ENCODE measurements at regions not wholly inside any gene's neighbourhood (a gene's known extent, or its start where the extent isn't known, plus 50 kb on each side); places are given as distances from the start of the nearest gene placed in this dataset.

DNA sequence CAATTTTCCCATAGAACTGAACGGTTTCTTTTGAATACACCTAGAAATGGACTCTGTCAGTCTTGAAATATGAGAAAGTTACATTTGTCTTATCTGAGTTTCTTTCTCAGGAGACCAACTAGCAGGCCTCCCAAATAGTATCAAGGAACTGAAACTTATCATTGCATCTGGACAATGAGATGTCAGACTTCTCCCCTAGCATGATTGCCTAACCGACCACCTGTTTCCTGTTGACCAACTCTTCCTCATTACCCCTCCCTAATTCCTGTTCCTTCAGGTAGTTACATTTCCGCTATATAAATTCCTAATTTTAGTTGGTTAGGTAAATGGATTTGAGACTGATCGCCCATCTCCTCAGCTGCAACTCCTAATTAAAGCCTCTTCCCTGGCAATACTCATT lies 1587.3 kb downstream of the NCAM2 start:
- no peak for TF ChIP-seq YY1 (IDR thresholded peaks at IDR 0.05; ENCODE audit: insufficient read depth, insufficient read length)
- no peak for TF ChIP-seq ZNF274 (IDR thresholded peaks at IDR 0.05; ENCODE audit: low read depth, low read length)
- no peak for TF ChIP-seq SUZ12 (IDR thresholded peaks at IDR 0.05; ENCODE audit: extremely low read depth, insufficient read depth, insufficient read length)

Measured in NT2/D1 (cell line).